K562 (cell line): ENCODE measurements at regions not wholly inside any gene's neighbourhood (a gene's known extent, or its start where the extent isn't known, plus 50 kb on each side); places are given as distances from the start of the nearest gene placed in this dataset.

Experiments used
- CBX2 ChIP-seq: fragments of 200-600 bp; sonication (generic); IDR thresholded peaks from one replicate; pipeline ENCODE4 v1.6.1; 2012; ENCODE audit warnings: mild to moderate bottlenecking, low read length, inconsistent platforms; ENCODE audit not compliant: insufficient read depth, poor library complexity, severe bottlenecking
- ELF1 ChIP-seq: fragments of 200-800 bp; sonication (Bioruptor generic); IDR thresholded peaks from 2 replicates; pipeline ENCODE4 v1.6.1; 2016; ENCODE audit warnings: missing genetic modification characterization, missing compliant biosample characterization
- FOSL1 ChIP-seq: fragments of 200-800 bp; sonication (Bioruptor generic); conservative IDR thresholded peaks from 2 replicates; pipeline ENCODE4 v1.6.1; 2016; ENCODE audit warnings: missing genetic modification characterization, missing compliant biosample characterization
- GABPB1 ChIP-seq: sonication (generic); formaldehyde crosslinking; IDR thresholded peaks from 2 replicates; pipeline ENCODE4 v1.8.0; 2022; ENCODE audit warnings: mild to moderate bottlenecking, missing genetic modification reagents
- HLTF ChIP-seq: fragments of 450-650 bp; IDR thresholded peaks from 2 replicates; pipeline ENCODE4 v1.6.1; 2016
- HMBOX1 ChIP-seq: sonication (generic); IDR thresholded peaks from 2 replicates; pipeline ENCODE4 v1.6.1; 2016
- HNRNPH1 ChIP-seq: fragments of 200-400 bp; formaldehyde crosslinking; optimal IDR thresholded peaks from 2 replicates; pipeline ENCODE3; 2017; ENCODE audit warnings: low read depth, mild to moderate bottlenecking, low read length, moderate library complexity
- KLF10 ChIP-seq: fragments of 250-450 bp; sonication (Bioruptor Pico); IDR thresholded peaks from 2 replicates; pipeline ENCODE4 v1.6.1; 2021; ENCODE audit warnings: matching md5 sums
- LEF1 ChIP-seq: fragments of 450-650 bp; IDR thresholded peaks from 2 replicates; pipeline ENCODE4 v1.6.1; 2016; ENCODE audit warnings: mild to moderate bottlenecking
- MAFF ChIP-seq: IDR thresholded peaks from 2 replicates; pipeline ENCODE4 v1.6.1; 2012; ENCODE audit warnings: low read length, improper control_type of control experiment
- MAFG ChIP-seq: fragments of 450-650 bp; conservative IDR thresholded peaks from 2 replicates; pipeline ENCODE4 v1.6.1; 2016; ENCODE audit warnings: missing genetic modification characterization, missing compliant biosample characterization
- MBD2 ChIP-seq: sonication (generic); IDR thresholded peaks from 2 replicates; pipeline ENCODE4 v1.6.1; 2016; ENCODE audit warnings: low read depth, borderline replicate concordance
- MECOM ChIP-seq: fragments of 250-450 bp; sonication (Bioruptor Pico); IDR thresholded peaks from 2 replicates; pipeline ENCODE4 v1.8.0; 2022; ENCODE audit warnings: inconsistent platforms
- PATZ1 ChIP-seq: fragments of 250-450 bp; sonication (Bioruptor Pico); IDR thresholded peaks from 2 replicates; pipeline ENCODE4 v1.5.0; 2020; ENCODE audit warnings: mild to moderate bottlenecking, borderline replicate concordance
- PKNOX1 ChIP-seq: fragments of 450-650 bp; IDR thresholded peaks from 2 replicates; pipeline ENCODE4 v1.6.1; 2016
- RBFOX2 ChIP-seq: fragments of 200-400 bp; formaldehyde crosslinking; IDR thresholded peaks from 2 replicates; pipeline ENCODE4 v1.6.1; 2017; ENCODE audit warnings: low read depth, mild to moderate bottlenecking, low read length, moderate library complexity
- SMARCB1 ChIP-seq: IDR thresholded peaks from 2 replicates; pipeline ENCODE4 v1.6.1; 2011; ENCODE audit warnings: improper control_type of control experiment, low read depth; ENCODE audit not compliant: insufficient read length
- SNIP1 ChIP-seq: fragments of 450-650 bp; IDR thresholded peaks from 2 replicates; pipeline ENCODE4 v1.7.1; 2017; ENCODE audit warnings: low read depth, mild to moderate bottlenecking
- ZBTB49 ChIP-seq: sonication (generic); formaldehyde crosslinking; IDR thresholded peaks from 2 replicates; pipeline ENCODE4 v1.8.0; 2022; ENCODE audit warnings: missing genetic modification reagents, mild to moderate bottlenecking, borderline replicate concordance
- ZFP1 ChIP-seq: fragments of 450-650 bp; formaldehyde crosslinking; IDR thresholded peaks from 2 replicates; pipeline ENCODE4 v1.4.0; 2020; ENCODE audit warnings: mild to moderate bottlenecking, mixed read lengths
- ZFP30 ChIP-seq: fragments of 250-450 bp; sonication (Bioruptor Pico); IDR thresholded peaks from 2 replicates; pipeline ENCODE4 v1.8.0; 2022; ENCODE audit warnings: moderate library complexity, mild to moderate bottlenecking, inconsistent platforms, borderline replicate concordance
- ZNF280A ChIP-seq: fragments of 450-650 bp; IDR thresholded peaks from 2 replicates; pipeline ENCODE4 v1.6.1; 2018; ENCODE audit warnings: mild to moderate bottlenecking, low read depth; ENCODE audit not compliant: partially characterized antibody
- ZNF431 ChIP-seq: sonication (generic); formaldehyde crosslinking; IDR thresholded peaks from 2 replicates; pipeline ENCODE4 v1.8.0; 2022; ENCODE audit warnings: mild to moderate bottlenecking, missing genetic modification reagents
- ZNF668 ChIP-seq: fragments of 250-450 bp; sonication (Bioruptor Pico); IDR thresholded peaks from 2 replicates; pipeline ENCODE4 v1.8.0; 2022; ENCODE audit warnings: mild to moderate bottlenecking, inconsistent platforms

- TF ChIP-seq ZNF280A (no peak), ZFP1 (no peak), ELF1 (tag) (no peak), ZBTB49 (CRISPR knock-in tag) (no peak), SNIP1 (no peak), HLTF (no peak), MAFG (tag) (no peak), CBX2 (no peak), KLF10 (CRISPR knock-in tag) (no peak), MECOM (CRISPR knock-in tag) (peak; percentile 98), ZFP30 (CRISPR knock-in tag) (no peak), FOSL1 (tag) (peak; percentile 62), LEF1 (0 out of 2 replicates have a peak, but pooled peaks have one; percentile 15), MBD2 (peak; percentile 48; the same call in 1 of the 2 replicates), PKNOX1 (peak; percentile 74), ZNF431 (no peak), GABPB1 (CRISPR knock-in tag) (no peak), MAFF (peak; percentile 38; the same call in 1 of the 2 replicates), HMBOX1 (no peak), HNRNPH1 (no peak), PATZ1 (CRISPR knock-in tag) (no peak), SMARCB1 (no peak), ZNF668 (CRISPR knock-in tag) (no peak), RBFOX2 (no peak)
Observed at GRCh38 chr11:57901278-57901677, 122.4 kb upstream of the OR9Q1 start (continued).
